Activated CD8-positive, alpha-beta memory T cell treated with anti-CD3 and anti-CD28 coated beads, Interleukin-2, amount 50 U/mL, for 24 hours (primary cell): ENCODE measurements at regions not wholly inside any gene's neighbourhood (a gene's known extent, or its start where the extent isn't known, plus 50 kb on each side); places are given as distances from the start of the nearest gene placed in this dataset.

Experiments used
- DNase-seq: peaks from one replicate; pipeline ENCODE4 v3.0.0-alpha.2; 2020; ENCODE audit errors: extremely low read depth

DNA sequence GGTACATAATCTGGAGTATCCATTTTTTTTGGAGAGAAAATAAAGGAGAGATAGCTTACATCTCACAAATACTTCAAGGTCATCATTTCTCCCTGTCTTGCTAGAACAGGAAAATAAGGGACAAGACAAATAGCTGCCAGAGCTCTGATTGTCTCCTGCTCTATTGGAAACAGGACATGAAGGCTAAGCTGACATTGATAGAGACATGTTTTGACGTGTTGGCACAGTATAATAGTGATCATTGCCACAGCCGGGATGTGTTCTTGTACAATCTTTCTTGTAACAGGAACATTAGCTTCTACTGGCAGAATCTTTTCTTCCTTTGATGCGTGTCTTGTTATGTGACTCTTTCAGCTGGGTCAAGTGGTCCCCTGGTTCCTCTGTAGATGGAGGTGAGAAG, 279.3 kb upstream of the MTPN start:
- no peak for DNase-seq

DNA sequence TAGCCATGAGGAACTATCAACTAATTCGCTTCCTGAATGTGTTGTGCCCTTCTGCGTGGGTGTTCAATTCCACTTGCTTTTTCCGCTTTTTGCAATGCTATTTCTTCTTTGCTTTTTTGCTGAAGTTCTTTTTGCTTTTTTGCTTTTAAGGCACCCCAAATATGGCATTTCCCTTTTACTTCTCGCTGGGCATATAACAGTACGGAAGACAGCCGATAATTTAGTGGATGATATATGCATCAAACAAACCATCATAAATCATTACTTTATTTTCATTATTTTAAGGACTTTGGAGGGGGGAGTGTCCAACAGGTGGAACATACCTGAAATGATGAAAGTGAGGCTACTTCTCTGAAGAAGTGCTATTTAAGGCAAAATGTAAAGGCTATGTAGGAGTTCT, 277.0 kb upstream of the MTPN start:
- DNase-seq = no peak

GRCh38 chr7:136251826-136252225, 274.7 kb upstream of the MTPN start:
- no peak for DNase-seq

DNA sequence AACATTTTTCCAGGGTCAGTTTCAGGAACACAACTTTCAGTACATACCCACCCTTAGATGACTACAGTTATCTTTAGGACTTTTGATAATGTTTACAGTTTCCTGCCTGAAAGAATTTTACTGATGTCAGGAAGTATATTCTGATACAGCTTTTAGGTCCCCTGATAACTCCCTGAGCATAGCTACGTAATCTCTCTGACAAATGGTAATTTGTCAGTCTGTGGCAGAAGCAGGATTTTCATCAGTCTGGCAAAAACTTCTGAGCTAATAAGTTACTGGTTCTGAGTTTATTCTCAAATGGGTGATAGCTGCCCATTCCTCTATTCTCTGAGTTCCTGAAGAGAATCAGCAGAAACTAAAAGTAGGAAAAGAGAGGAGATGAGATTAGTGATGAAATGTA, 270.1 kb upstream of the MTPN start:
- DNase-seq = no peak

- no peak for DNase-seq
Measured at GRCh38 chr7:136245327-136246004, 268.3 kb upstream of the MTPN start.

- DNase-seq = no peak
Measured at GRCh38 chr7:136234040-136234439, 256.9 kb upstream of the MTPN start.

GRCh38 chr7:136230210-136230609, 253.1 kb upstream of the MTPN start:
- DNase-seq = no peak

GRCh38 chr7:136229790-136230189, 252.6 kb upstream of the MTPN start:
- no peak for DNase-seq

GRCh38 chr7:136228171-136228570, 251.0 kb upstream of the MTPN start:
- no peak for DNase-seq

DNA sequence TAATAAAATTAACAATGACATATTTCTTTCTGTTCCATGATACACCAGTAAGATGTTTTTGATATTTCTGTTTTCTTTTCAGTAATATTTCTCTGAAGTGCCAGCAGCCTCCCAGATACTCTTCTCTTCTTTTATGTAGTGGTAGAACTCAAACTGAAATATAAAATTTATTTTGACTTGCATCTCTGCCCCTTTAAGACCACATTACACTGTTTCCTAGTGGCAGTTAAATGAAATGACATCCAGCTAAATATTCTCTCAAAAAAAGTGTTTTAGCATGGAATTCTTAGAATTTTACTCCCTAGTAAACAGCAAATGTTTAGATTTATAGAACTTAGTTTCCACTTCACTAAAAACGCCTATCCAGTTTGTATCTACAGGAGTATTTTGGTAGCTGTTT, 237.2 kb upstream of the MTPN start:
- no peak for DNase-seq

- no peak for DNase-seq
Measured at GRCh38 chr7:136213012-136213411, 235.9 kb upstream of the MTPN start.

GRCh38 chr7:136210664-136211063, 233.5 kb upstream of the MTPN start:
- DNase-seq = no peak

GRCh38 chr7:136210079-136210478, 232.9 kb upstream of the MTPN start:
- DNase-seq = no peak

GRCh38 chr7:136205956-136206355, 228.8 kb upstream of the MTPN start:
- no peak for DNase-seq

DNA sequence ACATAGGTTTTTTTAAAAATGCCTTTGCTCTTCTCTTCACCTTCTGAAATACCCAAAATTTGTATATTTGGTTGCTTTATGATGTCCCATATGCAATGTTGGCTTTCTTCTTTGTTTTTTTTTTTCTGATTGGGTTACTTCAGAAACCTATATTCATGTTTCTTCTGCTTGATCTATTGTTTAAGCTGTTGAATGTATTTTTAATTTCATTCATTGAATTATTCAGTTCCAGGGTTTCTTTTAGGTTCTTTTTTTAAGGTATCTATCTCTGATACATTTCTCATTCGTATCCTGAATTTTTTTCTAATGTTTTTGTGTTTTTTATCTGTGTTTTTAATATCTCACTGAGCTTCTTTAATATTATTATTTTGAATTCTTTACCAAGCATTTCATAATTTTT, 221.0 kb upstream of the MTPN start:
- no peak for DNase-seq

- no peak for DNase-seq
Measured at GRCh38 chr7:136194878-136195277, 217.7 kb upstream of the MTPN start.

DNA sequence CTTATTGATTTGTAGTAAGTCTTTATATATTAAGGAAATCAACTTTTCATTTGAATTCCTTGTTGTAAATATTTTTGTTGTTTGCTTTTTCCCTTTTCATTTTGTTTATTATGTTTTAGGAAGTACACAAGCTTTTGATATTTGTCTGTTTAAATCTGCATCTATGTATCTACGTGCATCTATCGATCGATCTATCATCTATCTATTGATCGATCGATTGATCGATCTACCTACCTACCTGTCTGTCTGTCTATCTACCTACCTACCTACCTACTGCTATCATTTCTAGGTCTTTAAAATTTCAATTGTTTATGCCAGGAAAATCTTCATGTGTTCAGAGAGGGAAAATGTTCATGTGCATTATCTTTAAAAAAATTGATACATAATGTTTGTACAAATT, 216.8 kb upstream of the MTPN start:
- DNase-seq = no peak

DNA sequence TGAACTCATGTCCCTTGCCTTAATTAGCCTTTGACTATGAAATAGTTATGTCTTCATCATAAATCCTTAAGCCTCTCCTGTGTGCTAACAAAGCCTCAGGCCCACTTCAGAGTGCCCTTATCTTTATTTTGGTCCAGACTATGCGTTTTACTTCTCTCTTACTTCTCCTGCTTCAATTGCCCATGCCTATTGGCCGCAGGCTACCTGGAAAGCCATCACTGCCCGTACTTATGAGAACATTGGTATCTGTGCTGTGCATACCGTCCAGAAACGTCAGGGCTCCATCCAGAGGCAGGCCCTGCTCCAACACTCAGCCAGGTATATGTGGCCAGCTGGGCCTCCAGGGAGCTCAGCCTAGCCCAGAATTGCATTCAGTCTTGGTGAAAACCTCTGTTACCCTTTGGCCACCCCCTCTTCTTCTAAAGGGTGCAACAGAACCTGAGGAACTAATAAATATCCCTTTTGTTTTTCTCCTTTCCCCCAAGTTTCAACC, 212.4 kb upstream of the MTPN start:
- no peak for DNase-seq

- no peak for DNase-seq
Measured at GRCh38 chr7:136186281-136186680, 209.1 kb upstream of the MTPN start.

GRCh38 chr7:136184719-136185118, 207.6 kb upstream of the MTPN start:
- DNase-seq = no peak

GRCh38 chr7:136183981-136184380, 206.8 kb upstream of the MTPN start:
- DNase-seq = no peak

DNA sequence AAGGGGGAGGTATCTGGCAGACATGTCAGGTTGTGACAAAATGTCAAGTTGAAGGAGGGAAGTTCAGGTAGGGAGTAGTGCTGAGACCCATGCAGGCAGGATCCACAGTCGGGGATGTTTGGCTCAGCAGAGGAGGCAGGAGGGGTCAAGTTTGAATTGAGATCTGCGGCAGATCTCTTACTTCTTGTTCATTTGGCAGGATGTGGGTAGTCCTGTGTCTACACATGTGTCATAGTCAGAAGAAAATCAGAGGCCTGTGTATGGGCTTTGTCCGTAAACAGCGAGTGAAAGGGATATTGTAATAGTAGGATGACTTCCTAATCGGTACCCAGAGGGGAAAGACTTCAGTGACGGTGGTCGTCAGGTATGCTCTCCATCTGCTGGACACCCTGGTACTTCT, 203.8 kb upstream of the MTPN start:
- no peak for DNase-seq

- DNase-seq = no peak
Measured at GRCh38 chr7:136179851-136180721, 202.9 kb upstream of the MTPN start.
